22Rv1 (cell line): ENCODE measurements at regions not wholly inside any gene's neighbourhood (a gene's known extent, or its start where the extent isn't known, plus 50 kb on each side); places are given as distances from the start of the nearest gene placed in this dataset.

Experiments used
- CTCF ChIP-seq: fragments of 450-650 bp; IDR thresholded peaks from 2 replicates; pipeline ENCODE4 v1.5.1; 2017; ENCODE audit warnings: mild to moderate bottlenecking
- ZFX ChIP-seq: fragments of 450-650 bp; IDR thresholded peaks from 2 replicates; pipeline ENCODE4 v1.6.1; 2017; ENCODE audit warnings: antibody characterized with exemption, borderline replicate concordance

- TF ChIP-seq CTCF = no peak
- no peak for TF ChIP-seq ZFX
Observed at GRCh38 chr6:74932232-74932888, 273.5 kb downstream of the COL12A1 start.
